ENCODE measurements at regions not wholly inside any gene's neighbourhood (a gene's known extent, or its start where the extent isn't known, plus 50 kb on each side); places are given as distances from the start of the nearest gene placed in this dataset.
"Not testable (repeated sequence)": the region's sequence is repeated elsewhere in the genome, so short reads cannot be mapped to it uniquely, and the experiment has no call there.

DNA sequence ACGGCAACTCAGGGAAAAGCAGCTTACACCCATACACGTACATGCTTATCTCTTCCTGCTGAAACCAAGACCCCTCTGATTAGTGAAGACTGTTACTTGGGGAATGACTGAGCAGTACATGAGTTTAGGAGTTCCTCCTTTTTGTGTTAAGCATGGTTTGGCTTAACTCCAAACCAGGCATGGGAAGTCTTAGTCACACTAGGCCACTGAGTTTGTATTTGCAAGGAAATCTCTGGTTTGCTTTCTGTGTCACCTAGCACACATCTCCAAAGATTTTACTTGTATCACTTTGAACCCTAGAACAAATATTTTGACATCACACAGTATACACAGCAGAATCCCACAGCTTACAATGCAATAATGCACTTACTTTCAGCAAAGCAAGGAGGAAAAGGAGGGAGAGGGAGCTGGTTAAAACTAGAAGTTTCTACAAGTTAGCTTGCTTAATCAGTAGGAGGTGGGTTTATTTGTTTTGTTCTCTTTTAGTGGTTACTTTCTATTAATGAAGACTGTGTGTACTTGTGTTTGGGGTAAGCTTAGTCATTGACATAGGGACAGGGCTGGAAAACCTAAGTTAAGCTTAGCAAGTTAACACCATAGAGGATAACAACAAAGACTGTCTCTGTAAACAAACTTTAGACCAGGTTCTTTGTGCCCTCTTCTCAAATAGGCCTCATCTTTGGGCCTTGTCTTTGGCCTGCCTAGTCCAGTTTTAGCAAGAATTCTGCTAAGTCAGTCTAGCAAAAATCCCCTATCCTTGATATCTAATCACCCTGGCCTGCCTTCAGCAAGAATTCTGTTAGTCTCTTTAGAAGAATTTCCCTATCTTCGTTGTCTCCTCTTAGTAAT lies 219.4 kb downstream of the MREG start:
- DNase-seq = no peak

DNA sequence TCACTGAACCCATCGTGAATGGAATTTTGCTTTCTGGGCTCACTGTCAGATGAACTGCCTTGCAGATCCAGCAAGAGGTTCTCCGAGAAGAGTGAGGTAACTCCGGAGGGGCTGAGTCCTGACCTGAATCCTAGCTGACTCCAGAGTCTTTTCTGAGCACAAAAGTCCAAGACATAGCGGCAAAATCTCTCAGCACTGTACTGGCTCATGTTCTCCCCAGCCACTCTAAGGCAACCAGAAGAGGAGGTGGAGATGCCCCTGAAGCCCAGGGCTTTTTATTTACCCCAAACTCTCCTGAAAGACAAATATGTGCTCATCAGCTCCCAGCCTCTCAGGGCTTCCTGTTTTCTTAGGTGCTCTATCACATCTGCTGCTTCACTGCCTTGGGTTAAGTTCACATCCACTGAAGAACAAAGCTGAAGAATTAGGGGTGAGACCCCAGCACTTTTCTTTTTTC lies 221.8 kb downstream of the MREG start:
- DNase-seq = no peak

DNA sequence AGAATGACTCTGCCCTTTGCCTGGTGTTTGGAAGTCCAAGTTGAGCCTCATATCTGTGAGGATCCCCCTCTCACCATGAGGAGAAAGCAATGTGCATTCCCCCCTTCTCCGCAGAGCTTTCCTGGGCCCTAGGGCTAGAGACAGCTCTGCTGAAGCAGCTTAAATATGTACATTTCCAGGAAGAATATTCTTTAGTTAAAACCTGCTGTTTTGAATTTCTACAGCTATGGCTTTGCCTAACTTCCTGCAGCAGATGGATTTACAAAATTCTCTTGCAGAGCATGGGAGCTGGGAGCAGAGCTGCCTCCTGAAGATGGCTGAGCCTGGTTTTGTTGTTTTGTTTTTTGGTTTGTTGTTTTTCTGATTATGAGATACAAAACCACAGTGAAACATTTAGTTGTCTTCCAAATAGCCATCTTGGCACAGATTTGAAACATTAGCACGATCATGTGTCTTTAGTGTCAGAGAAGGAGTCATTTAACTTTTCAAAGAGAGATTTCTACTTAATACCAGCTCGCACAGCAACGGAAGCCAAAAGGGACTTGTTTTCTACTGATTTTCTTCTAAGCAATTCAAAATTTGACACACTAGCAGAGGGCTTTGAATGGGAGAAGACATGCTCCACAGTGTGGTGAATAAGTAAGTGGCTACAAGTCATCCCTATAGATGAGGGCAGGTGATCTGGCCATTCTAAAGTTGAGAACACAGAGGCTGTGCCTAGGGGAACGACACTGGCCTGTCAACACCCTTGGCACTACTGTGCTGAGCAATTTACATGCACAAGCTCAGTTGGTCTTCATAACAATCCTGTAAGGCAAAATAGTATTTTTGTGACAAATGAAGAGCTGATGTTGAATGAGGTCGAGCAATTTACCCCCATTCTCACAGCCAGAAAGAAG lies 222.6 kb downstream of the MREG start:
- DNase-seq = no peak

GRCh38 chr2:215787565-215788178 lies 225.7 kb downstream of the MREG start:
- DNase-seq = no peak

DNA sequence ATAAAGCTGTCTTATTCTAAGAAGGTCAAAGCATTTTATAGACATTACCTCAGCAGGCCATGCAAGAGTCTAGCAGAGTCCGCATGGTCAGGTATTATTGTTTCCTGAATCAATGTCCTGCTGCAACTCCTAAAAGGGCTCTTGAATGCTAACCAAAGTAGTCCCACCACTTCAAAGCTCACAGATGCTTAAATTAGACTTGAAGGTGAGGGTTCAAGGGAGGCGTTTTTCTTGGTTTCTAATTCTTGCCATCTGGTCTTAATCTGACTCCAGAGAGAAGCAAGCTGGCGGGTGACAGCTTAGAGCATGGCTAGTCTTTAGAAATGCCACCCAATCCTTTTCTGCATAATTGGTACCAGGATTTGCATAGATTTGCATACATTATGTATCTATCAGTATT lies 226.3 kb downstream of the MREG start:
- no peak for DNase-seq

- DNase-seq = no peak
Measured at GRCh38 chr2:215784371-215784783, 229.0 kb downstream of the MREG start.

DNA sequence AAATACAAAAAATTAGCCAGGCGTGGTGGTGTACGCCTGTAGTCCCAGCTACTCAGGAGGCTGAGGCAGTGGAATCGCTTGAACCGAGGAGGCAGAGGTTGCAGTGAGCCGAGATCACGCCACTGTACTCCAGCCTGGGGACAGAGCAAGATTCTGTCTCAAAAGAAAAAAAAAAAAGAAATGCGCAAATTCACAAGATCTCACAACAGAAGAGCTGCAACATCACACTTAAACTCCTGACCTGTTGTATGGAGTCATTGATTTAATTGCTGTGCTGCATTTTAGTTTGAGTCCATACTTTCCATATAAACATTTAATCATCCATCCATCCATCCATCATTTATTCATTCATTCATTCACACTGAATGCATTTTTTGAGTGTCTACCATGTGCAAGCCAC lies 229.7 kb downstream of the MREG start:
- not testable (repeated sequence) for DNase-seq

DNA sequence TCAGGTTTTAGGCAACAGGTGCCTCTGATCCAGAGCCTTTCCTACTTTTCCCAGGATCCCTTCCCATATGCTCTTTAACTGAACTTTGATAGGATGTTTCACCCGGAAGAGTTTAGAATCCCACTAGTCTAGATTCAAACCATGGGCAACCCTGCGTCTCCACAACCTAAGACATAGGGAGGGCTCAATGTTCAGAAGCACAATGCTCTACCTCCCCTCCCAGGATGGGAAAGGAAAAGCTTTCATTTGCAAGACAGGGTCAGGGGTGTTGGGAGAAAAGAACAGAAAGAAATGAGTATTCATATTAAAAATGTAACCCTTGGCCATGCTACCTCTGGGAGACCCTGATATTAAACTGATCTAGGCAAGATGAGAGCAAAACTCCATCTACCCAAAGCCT lies 230.4 kb downstream of the MREG start:
- DNase-seq = no peak

DNA sequence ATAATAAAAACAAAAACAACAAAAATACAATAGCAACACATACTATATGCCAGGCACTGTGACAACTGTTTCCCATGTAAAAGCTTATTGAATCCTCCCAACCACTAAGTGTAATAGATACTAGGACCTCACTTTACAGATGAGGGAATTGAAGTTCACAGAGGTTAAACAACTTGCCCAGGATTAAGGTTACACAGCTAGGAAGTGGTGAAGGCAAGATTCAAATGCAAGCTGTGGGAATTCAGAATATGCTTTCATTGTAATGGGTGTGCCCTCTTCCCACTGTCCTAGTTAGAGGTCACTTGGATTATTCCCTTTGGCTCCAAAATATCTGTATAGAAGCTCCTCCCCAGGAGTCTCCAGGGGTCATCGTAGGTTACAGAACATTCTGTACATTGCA lies 231.1 kb downstream of the MREG start:
- DNase-seq = no peak

GRCh38 chr2:215780907-215781685 lies 232.3 kb downstream of the MREG start:
- DNase-seq = no peak

DNA sequence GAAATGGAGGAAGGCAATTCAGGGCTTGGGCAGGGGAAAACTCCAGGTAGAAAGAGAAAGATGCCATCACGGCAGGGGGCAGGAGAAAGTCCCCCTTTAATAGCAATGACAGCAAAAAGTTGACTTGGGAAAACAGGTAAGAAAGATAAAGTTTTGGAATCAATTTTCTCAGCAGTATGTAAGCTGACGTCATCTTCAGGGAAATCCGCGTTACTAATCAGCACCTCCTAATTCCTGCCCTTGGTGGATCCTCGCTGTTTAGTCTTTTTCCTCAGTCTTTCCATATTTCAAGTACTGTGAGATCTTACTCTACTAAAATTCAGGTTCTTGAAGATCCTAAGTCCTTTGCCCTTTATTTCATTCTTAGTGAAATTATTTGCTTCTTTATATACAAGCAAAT lies 233.0 kb downstream of the MREG start:
- DNase-seq = no peak

- DNase-seq = no peak
Measured at GRCh38 chr2:215779912-215780311, 233.4 kb downstream of the MREG start.

GRCh38 chr2:215777465-215778044 lies 235.8 kb downstream of the MREG start:
- DNase-seq = no peak

DNA sequence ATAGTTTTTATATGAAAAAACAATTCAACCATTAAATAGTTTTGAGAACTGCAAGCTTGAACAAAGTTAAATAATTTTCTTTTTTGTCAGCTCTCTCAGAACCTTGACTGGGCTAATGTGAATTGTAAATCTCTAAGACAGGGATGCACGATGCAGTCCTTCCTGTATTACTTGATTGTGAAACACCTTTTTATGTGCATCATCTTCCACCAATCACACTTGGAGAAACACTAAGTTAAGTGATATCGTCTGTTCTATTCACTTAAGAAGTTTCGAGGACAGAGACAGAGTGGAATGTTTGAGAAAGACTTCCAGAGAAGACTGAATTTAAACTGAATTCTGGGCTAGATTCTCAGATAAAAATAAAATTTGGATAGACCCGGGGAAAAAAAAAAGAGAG lies 238.2 kb downstream of the MREG start:
- DNase-seq = no peak

DNA sequence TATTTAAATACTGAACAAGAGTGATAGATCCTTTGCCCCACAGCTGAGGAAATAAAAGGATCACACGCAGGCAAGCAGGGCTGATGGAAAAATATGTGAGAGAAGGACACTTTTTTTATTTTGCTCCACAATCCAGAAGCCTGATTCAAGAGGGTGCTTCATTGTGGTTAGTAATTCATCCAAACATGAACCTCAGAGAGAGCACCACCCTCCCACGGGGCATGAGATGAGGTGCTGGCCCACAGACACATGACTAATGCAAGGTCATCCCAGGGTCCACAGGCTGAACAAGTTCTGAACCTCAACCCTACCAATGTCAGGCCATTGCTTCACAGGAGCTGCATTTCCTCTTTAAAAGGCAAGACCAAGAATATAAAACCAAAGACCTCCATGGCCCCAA lies 239.6 kb downstream of the MREG start:
- DNase-seq = no peak

DNA sequence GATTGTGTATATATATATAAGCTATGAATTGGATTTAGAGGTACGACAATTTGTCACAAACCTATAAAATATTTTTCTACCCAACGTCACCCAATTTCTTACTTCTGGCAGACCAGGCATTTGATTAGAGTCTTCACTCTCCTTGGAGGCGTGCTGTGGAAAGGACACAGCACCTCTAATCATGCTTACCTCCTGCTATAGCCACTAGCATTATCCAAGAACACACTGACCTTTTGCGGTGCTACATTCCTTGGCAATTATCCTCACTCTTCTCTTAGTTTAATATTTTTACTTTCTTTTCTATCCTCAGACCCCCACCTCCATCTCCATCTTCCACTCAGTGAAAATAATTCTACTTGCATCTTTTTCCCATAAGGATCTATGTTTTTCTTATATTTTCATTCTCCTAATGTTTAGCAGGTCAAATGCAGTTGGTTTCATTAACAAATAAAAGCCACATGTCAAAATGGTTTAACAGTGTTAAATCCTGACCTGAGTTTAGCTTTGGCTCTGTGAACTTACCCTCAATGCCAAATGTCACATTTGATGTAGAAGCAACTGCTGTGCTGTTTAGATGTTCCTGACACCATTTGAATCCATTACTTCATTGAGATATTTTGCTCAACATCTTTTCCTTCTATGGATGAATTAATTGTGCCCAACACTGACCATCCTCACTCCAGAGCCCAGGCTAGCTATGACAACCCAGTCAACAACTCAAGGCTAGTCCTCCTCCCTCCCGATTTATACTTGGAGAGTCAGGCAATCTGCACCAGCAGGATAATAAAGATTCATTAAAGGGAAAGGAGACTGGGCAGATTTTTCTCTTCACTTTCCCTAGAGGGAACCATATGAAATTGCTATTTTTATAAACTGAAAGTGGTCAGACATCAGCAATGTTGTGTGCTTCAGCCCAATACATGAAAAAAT lies 240.5 kb downstream of the MREG start:
- no peak for DNase-seq

- DNase-seq = no peak
Measured at GRCh38 chr2:215772003-215772402, 241.3 kb downstream of the MREG start.

DNA sequence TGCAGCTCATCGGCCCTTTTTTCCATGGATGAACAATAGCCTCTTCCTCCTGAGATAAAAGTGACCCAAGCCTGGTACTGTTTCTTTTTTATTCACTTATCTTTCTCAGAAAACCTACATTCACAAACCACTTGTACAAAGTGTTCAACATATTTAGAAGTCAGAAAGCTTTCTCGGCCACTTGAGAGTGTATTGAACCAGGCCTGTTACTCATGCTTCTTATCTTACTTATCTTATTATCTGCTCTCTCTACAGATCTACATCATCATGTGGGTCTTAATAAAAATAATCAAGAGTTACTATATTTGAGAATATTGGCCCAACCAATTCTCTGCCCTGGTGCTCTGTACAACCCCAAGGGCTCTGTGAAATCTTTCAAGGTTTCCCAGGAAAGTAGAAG lies 242.1 kb downstream of the MREG start:
- DNase-seq = no peak

DNA sequence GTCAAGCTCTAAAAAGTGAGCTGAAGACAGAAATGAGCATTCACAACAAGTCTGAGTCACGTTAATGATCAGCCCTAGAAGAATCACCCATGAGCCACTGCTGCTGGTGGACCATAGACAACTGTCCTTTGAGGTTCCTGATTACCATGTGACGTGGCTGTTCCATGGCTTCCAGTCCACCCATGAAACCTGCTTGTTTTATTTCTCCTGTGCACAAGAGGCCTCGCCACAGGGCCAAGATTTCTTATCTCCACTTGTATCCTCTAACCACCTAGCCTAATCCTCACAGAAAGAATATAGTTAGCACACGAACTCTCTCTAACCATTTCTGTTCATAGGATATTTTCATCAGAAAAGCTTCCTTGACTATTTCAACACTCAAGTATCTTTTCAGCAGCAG lies 242.7 kb downstream of the MREG start:
- DNase-seq = no peak

GRCh38 chr2:215769246-215769645 lies 244.1 kb downstream of the MREG start:
- no peak for DNase-seq

DNA sequence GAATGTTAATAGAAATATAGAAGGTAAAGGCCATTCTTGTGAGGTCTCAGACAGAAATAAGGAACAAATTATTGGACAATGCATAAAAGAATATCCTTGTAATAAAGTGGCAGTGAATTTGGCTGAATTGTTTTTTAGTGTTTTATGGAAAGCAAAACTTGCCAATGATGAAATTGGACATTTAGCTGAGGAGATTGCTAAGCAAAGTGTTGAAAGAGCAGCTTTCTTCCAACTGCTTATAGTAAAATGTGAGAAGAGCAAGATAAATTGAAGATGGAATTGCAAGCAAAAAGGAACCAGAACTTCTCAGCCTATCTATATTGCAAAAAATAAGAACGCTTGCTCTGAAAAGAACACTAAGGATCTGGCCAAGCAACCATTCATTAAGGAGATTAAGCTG lies 245.7 kb downstream of the MREG start:
- no peak for DNase-seq
